Astrocyte (in vitro differentiated cells and primary cell): ENCODE measurements at regions not wholly inside any gene's neighbourhood (a gene's known extent, or its start where the extent isn't known, plus 50 kb on each side); places are given as distances from the start of the nearest gene placed in this dataset.

Experiments used
- CTCF ChIP-seq: IDR thresholded peaks from 2 replicates; pipeline ENCODE4 v1.5.1; 2011; ENCODE audit warnings: low read depth, mild to moderate bottlenecking, inconsistent platforms, low read length, moderate library complexity; ENCODE audit not compliant: insufficient read depth
- EZH2 ChIP-seq: IDR thresholded peaks from 2 replicates; pipeline ENCODE4 v1.6.1; 2012; ENCODE audit warnings: mild to moderate bottlenecking, low read length, inconsistent platforms; ENCODE audit not compliant: insufficient read depth

GRCh38 chr20:59390437-59390836 is 90.0 kb downstream of the EDN3 start:
- no peak for TF ChIP-seq CTCF
- no peak for TF ChIP-seq EZH2
